Lower leg skin (tissue), 4 donors: ENCODE measurements at regions not wholly inside any gene's neighbourhood (a gene's known extent, or its start where the extent isn't known, plus 50 kb on each side); places are given as distances from the start of the nearest gene placed in this dataset.
A peak's percentile ranks its signal among the peaks of the same experiment; 100 is the strongest.

Experiments
- DNase-seq, 2 donors: peaks; one replicate each; pipeline ENCODE4 v3.0.0-alpha.2; 2019; ENCODE audit warnings: low spot score in 2 of 2
- H3K4me3 ChIP-seq: fragments of 200-600 bp; sonication (generic); 2 replicates; pipeline ENCODE4 v1.5.1; 2017; ENCODE audit warnings: mild to moderate bottlenecking, low read depth; ENCODE audit not compliant: poor library complexity, severe bottlenecking
- CTCF ChIP-seq, 3 donors: fragments of 450-650 bp; IDR thresholded peaks; one replicate each; pipeline ENCODE4 v1.5.1; 2016; ENCODE audit warnings: antibody characterized with exemption in 3 of 3, mild to moderate bottlenecking in 3 of 3, moderate library complexity in 2 of 3
- POLR2A ChIP-seq, 2 donors: fragments of 450-650 bp; IDR thresholded peaks; one replicate each; pipeline ENCODE4 v1.6.1; 2016 to 2017; ENCODE audit warnings: antibody characterized with exemption in 2 of 2, mild to moderate bottlenecking in 1 of 2, moderate library complexity in 1 of 2
- WGBS, 2 donors: methylation state at CpG; one replicate each; pipeline ENCODE4 v1.1.5; 2018; 5-methylcytosine and 5-hydroxymethylcytosine counted together
- intact Hi-C: fragments of 100-400 bp; cut with DNase I; formaldehyde crosslinking; loops from one replicate; pipeline ENCODE4 v1.15.0; 2023; ENCODE audit warnings: low total_unique reads

- intact Hi-C loops = no loop called here
- no peak for DNase-seq
- no peak overlapping the region for H3K4me3 ChIP-seq
- WGBS, 2 donors = 71 to 75% methylated on average over 4 of the region's 4 CpGs
- TF ChIP-seq CTCF (IDR thresholded peaks at IDR 0.05) (no peak), POLR2A (IDR thresholded peaks at IDR 0.05) (no peak)
These were observed 217.6 kb upstream of the DTNBP1 start for GRCh38 chr6:15880262-15880973.

- 16 to 22% methylated on average over 12 of the region's 12 CpGs for WGBS, 2 donors
- TF ChIP-seq POLR2A (IDR thresholded peaks at IDR 0.05) (no peak), CTCF (IDR thresholded peaks at IDR 0.05) (no peak)
- intact Hi-C loops = no loop called here
- no peak overlapping the region for H3K4me3 ChIP-seq
- peak; percentile 73 to 96 for DNase-seq
These were observed 216.8 kb upstream of the DTNBP1 start for GRCh38 chr6:15879371-15880261.

GRCh38 chr6:15877231-15877630 lies 214.4 kb upstream of the DTNBP1 start:
- no peak for DNase-seq
- no peak overlapping the region for H3K4me3 ChIP-seq
- 73 to 79% methylated on average over 2 of the region's 2 CpGs for WGBS, 2 donors
- TF ChIP-seq POLR2A (IDR thresholded peaks at IDR 0.05) (no peak), CTCF (IDR thresholded peaks at IDR 0.05) (no peak)
- intact Hi-C loops = no loop called here

- WGBS, 2 donors = 79 to 80% methylated on average over 3 of the region's 3 CpGs
- no peak for DNase-seq
- intact Hi-C loops = no loop called here
- no peak overlapping the region for H3K4me3 ChIP-seq
- no peak for TF ChIP-seq CTCF (IDR thresholded peaks at IDR 0.05)
- no peak for TF ChIP-seq POLR2A (IDR thresholded peaks at IDR 0.05)
These were observed 213.6 kb upstream of the DTNBP1 start for GRCh38 chr6:15876406-15876805.

GRCh38 chr6:15875797-15876196 lies 213.0 kb upstream of the DTNBP1 start:
- no peak overlapping the region for H3K4me3 ChIP-seq
- no peak for TF ChIP-seq POLR2A (IDR thresholded peaks at IDR 0.05)
- no peak for TF ChIP-seq CTCF (IDR thresholded peaks at IDR 0.05)
- intact Hi-C loops = no loop called here
- 91 to 95% methylated on average over 1 of the region's 1 CpG for WGBS, 2 donors
- no peak for DNase-seq
